ENCODE measurements at regions not wholly inside any gene's neighbourhood (a gene's known extent, or its start where the extent isn't known, plus 50 kb on each side); places are given as distances from the start of the nearest gene placed in this dataset.

DNA sequence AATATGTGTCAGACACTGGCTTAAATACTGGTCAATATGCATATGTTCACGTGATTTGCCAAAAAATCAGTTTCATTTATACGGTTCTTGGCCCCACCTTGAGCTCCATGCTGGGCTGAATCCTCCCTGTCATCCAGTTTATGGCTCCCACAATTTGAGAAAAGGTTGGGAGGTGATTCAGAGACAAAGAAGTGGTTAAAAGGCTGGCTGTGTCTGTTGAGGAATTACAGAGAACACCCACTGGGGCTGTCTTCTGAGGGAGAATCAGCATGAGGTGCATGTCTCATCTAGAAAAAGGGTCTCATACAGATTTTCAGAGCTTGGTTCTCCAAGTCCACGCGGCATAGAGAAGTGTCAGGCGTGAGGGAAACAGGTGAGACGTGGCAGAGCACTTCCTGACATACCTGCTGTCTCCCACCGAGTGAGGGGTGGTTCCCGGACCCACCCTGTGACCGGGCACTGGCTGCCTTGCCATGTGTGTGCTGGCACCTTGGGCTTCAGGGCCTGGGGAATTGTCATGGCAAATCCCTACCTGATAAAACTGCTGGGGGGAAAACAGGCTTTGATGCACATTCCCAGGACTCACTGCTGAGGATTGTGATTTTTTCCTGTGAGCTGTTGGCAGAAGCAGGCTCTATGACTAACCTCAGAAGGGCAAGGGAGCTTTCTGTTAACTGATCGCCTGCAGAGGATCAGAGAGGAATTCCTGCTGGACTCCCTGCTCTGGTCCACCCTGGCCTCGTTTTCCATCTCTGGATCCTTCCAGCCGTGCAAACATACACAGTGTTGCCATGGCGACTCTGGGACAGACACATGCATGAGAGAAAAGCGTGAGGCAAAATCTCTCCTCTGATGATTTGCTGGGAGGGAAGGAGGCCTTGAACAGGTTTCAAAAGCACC, 223.6 kb downstream of the ADAMTS15 start:
- TF ChIP-seq, protein P1, sequence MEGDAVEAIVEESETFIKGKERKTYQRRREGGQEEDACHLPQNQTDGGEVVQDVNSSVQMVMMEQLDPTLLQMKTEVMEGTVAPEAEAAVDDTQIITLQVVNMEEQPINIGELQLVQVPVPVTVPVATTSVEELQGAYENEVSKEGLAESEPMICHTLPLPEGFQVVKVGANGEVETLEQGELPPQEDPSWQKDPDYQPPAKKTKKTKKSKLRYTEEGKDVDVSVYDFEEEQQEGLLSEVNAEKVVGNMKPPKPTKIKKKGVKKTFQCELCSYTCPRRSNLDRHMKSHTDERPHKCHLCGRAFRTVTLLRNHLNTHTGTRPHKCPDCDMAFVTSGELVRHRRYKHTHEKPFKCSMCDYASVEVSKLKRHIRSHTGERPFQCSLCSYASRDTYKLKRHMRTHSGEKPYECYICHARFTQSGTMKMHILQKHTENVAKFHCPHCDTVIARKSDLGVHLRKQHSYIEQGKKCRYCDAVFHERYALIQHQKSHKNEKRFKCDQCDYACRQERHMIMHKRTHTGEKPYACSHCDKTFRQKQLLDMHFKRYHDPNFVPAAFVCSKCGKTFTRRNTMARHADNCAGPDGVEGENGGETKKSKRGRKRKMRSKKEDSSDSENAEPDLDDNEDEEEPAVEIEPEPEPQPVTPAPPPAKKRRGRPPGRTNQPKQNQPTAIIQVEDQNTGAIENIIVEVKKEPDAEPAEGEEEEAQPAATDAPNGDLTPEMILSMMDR (IDR thresholded peaks at IDR 0.05; ENCODE audit: low read depth, low read length, missing control alignments): no peak
- in situ Hi-C loops (cut with HindIII; ENCODE audit: low sequenced_read_pairs): no loop called here
- H3K4me3 ChIP-seq (ENCODE audit: low read depth, low read length): no peak overlapping the region
- DNase-seq (ENCODE audit: low read depth): peak; percentile 91

DNA sequence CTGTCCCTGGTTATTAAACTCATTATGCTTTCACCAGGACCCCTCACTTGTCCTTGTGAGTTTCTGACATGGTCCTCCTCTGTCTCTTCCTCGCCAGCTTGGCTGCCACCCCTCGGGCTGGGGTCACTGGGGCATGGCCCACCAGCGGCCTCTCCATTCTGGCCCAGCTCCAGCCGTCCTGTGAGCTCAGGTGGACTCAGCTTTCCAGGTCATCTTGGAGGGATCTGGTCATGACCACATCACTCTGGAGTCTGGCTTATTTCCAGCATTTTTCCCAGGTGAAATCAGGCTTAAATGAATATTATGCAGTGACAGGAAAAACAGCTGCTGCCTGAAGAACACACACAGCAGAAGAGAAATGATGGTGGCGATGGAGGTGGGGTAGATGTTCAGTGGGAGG, 224.5 kb downstream of the ADAMTS15 start:
- no peak overlapping the region for H3K4me3 ChIP-seq (ENCODE audit: low read depth, low read length)
- no peak for DNase-seq (ENCODE audit: low read depth)
- TF ChIP-seq, protein P1 (IDR thresholded peaks at IDR 0.05; ENCODE audit: low read depth, low read length, missing control alignments): no peak
- in situ Hi-C loops (cut with HindIII; ENCODE audit: low sequenced_read_pairs): no loop called here

DNA sequence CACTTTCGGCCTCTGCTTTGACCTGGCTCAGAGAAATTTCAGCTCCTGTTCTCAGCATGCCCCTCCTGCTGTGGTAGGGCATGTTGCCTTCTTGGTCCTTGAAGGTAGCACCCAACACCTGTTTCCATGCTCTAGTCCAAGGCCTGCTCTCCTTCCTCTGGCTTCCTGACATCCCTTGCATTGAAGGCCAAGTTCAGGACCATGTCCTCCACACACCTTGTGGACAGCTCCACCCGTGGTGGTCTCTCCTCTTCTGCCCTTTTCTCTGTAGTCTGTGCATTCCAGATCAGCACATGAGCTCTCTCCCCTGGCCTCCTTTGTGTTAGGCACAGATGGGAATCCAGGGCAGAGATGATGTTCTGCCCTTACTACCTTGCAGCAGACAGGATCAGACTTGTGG, 225.3 kb downstream of the ADAMTS15 start:
- TF ChIP-seq, protein P1 (IDR thresholded peaks at IDR 0.05; ENCODE audit: low read depth, low read length, missing control alignments): no peak
- no peak for DNase-seq (ENCODE audit: low read depth)
- H3K4me3 ChIP-seq (ENCODE audit: low read depth, low read length): no peak overlapping the region
- in situ Hi-C loops (cut with HindIII; ENCODE audit: low sequenced_read_pairs): no loop called here

DNA sequence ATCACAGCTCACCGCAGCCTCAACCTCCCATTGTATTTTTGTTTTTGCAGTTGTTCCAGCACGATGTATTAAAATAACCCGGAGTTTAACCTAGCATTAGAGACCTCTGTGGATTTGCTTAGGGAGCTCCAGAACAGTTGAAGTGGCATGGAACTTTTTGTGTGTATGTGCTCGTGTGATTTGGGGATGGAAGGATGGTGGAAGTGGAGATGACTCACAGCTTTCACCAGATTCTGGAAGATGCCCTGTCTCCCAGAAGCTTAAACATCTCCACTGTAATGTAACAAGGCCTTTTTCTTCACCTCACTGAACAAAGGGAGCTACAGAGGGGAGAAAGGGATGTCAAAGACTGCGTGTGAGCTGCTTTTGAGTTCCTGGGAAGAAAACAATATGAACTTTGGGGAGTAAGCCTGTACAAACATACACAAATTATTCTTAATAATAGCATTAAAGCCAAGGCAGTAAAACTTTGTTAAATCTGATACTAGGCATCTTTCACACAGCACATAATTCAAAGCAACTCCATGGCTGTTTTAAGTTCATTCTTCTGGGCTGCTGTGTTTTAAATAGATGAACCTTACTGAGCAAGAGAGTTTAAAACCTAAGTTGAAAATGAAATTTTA, 226.4 kb downstream of the ADAMTS15 start:
- TF ChIP-seq, protein P1 (IDR thresholded peaks at IDR 0.05; ENCODE audit: low read depth, low read length, missing control alignments): no peak
- no peak for DNase-seq (ENCODE audit: low read depth)
- no peak overlapping the region for H3K4me3 ChIP-seq (ENCODE audit: low read depth, low read length)
- in situ Hi-C loops (cut with HindIII; ENCODE audit: low sequenced_read_pairs): no loop called here

DNA sequence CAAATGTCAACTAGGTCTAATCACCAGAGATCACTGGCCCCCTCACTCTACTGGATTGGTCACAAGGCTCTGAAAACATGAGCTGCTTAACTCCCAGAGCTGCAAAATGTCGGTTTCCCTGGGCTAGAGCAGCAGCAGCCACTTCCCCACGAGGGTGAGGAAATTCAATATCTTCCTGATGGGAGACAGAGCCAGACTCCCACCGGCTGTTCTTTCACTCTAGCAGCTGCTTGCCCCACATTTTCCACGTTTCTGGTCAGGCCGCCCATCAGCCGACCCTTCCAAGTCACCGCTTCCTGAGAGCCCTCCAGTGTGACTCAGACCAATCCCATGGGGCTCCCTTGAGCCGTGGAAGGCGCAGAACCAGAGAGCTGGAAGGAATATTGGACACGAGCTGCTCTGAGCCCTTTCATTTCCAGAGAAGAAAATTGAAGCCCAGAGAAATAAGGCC, 227.0 kb downstream of the ADAMTS15 start:
- DNase-seq (ENCODE audit: low read depth): no peak
- in situ Hi-C loops (cut with HindIII; ENCODE audit: low sequenced_read_pairs): no loop called here
- no peak overlapping the region for H3K4me3 ChIP-seq (ENCODE audit: low read depth, low read length)
- TF ChIP-seq, protein P1 (IDR thresholded peaks at IDR 0.05; ENCODE audit: low read depth, low read length, missing control alignments): no peak

DNA sequence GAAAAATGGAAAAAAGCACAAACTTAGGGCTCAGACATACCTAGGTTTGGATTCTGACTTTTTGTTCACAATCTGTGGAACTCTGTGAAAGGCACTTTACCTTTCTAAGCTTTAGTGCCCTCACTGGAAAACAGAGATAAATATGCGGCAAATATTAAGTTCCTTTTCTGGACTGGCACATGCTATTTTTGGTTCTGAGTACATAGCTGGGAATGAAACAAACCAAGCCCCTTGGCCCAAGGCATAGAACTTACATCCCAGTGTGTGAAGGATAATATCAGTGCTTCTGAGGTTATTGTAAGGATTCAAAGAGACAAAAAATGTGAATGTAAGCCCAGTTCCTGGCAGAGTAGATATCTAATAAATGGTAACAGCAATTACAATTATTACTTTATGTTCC, 227.5 kb downstream of the ADAMTS15 start:
- DNase-seq (ENCODE audit: low read depth): no peak
- TF ChIP-seq, protein P1 (IDR thresholded peaks at IDR 0.05; ENCODE audit: low read depth, low read length, missing control alignments): no peak
- H3K4me3 ChIP-seq (ENCODE audit: low read depth, low read length): no peak overlapping the region
- in situ Hi-C loops (cut with HindIII; ENCODE audit: low sequenced_read_pairs): no loop called here

Data from astrocyte of the cerebellum (primary cell).